ENCODE measurements at regions not wholly inside any gene's neighbourhood (a gene's known extent, or its start where the extent isn't known, plus 50 kb on each side); places are given as distances from the start of the nearest gene placed in this dataset.

- DNase-seq = no peak
These were observed 277.0 kb downstream of the CDH2 start for GRCh38 chr18:27899893-27900292.

DNA sequence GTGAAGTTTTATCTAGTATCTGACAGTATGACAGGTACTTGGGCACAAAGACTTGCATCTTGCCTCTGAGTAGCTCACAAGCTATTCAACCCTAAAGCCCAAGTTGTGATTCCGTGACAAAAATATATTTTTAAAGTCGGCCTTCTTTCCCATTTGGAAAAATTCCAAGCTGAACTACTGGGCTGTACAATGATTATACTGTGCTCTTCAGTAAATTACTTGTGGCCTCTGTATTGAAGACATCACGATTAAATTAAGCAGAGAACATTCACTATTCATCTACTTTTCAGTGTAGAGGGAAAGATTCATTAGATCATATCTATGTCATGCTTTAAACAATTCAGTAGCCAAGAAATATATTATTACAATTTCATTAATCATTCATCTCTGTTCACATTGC is 282.2 kb downstream of the CDH2 start:
- DNase-seq = no peak

- DNase-seq = no peak
These were observed 289.0 kb downstream of the CDH2 start for GRCh38 chr18:27887711-27888495.

DNA sequence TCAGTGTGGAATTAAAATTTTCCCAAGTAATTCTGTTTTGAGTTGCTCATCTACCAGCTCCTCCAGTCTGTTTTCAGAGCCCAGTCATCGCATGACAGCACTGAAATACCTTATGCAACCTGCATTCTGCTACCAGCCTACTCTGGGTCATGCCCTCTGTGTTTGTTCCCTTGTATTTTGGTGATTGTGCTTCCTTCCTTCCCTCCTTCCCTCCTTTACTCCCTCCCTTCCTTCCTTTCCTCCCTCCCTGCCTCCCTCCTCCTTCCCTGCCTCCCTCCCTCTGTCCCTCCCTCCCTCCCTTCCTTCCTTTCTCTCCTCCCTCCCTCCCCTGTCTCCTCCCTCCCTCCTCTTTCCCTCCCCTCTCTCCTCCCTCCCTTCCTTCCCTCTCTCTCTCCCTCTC is 289.6 kb downstream of the CDH2 start:
- no peak for DNase-seq

DNA sequence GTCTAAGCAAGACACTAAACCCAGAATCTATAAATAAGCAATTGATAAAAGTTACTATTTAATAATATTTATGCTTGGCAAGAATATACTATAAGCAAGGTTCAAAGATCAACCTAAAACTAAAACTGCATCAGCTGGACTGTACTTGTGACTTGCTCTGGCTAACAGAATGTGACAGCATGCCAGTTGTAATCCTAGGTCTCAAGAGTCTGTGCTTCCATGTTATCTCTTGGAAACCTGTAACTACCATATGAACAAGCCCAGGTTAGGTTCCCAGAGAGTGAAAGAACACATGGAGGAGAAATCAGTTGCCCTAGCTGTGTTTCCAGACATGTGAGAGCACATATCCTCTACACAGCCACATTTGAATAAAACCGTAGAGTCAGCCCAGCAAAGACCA is 297.4 kb downstream of the CDH2 start:
- no peak for DNase-seq

- DNase-seq = no peak
These were observed 305.2 kb downstream of the CDH2 start for GRCh38 chr18:27871726-27872125.

- DNase-seq = no peak
These were observed 307.2 kb downstream of the CDH2 start for GRCh38 chr18:27869735-27870134.

GRCh38 chr18:27865431-27865830 is 311.5 kb downstream of the CDH2 start:
- no peak for DNase-seq

- DNase-seq = no peak
These were observed 313.0 kb downstream of the CDH2 start for GRCh38 chr18:27863780-27864430.

GRCh38 chr18:27862041-27862682 is 314.8 kb downstream of the CDH2 start:
- no peak for DNase-seq

GRCh38 chr18:27861539-27861938 is 315.4 kb downstream of the CDH2 start:
- DNase-seq = no peak

DNA sequence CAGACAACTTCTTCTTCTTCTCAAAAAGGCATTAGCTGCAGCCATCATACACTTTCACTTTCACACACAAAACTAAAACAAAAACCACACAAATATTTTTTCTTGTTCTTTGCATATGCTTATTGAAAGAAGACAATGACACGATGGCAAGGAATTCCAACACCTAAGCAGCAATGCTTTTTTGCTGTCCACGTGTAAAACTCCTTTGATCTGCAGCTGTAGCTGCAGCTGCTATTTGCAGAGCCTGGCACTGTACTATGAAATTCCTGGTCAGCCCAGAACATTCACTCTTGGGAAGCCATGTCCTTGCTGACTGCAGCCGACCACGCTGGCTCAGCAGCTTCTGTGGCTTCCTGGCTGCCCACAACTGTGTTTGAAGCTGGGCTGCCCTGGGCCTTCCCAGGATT is 316.2 kb downstream of the CDH2 start:
- DNase-seq = no peak

GRCh38 chr18:27860011-27860410 is 316.9 kb downstream of the CDH2 start:
- no peak for DNase-seq

DNA sequence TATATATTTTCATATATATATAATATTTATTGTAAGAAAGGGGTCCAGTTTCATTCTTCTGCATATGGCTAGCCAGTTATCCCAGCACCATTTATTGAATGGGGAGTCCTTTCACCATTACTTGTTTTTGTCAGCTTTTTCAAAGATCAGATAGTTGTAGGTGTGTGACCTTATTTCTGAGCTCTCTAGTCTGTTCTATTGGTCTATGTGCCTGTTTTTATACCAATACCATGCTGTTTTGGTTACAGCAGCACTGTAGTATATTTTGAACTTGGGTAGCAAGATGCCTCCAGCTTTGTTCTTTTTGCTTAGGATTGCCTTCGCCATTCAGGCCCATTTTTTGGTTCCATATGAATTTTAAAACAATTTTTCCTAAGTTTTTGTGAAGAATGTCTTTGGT is 320.1 kb downstream of the CDH2 start:
- DNase-seq = no peak

DNA sequence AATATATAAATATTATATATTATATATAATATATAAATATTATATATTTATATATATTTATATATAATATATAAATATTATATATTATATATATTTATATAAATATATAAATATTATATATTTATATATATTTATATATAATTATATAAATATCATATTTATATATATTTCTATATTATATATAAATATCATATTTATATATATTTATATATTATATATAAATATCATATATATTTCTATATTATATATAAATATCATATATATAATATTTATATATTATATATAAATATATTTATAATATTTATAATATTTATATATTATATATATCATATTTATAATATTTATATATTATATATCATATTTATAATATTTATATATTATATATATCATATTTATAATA is 321.4 kb downstream of the CDH2 start:
- no peak for DNase-seq

DNA sequence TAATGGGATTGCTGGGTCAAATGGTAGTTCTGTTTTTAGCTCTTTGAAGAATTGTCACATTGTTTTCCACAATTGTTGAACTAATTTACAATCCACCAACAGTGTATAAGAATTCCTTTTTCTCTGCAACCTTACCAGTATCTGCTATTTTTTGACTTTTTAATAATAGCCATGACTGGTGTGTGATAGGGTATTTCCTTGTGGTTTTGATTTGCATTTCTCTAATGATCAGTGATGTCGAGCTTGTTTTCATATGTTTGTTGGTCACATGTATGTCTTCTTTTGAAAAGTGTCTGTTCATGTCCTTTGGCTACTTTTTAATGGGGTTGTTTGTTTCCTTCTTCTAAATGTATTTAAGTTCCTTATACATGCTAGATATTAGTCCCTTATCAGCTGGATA is 322.3 kb downstream of the CDH2 start:
- DNase-seq = no peak

- no peak for DNase-seq
These were observed 328.6 kb downstream of the CDH2 start for GRCh38 chr18:27848336-27848735.

DNA sequence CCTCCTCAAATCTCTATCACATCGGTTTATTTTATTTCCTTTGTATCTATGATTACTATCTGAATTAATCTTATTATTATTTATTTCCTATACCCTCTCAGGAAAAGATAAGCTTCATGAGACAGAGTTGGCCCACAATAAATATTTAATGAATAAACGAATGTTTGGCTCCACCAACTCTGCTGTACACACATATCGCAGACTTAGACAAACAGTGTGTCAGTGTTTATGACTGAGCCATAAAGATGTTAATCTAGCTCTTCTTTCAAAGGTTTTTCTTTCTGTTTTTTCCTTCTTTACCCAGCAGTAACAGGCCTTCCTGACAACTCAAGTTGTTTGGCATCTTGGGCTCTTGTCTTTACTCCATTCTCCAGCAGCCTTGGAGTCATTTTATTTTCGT is 329.5 kb downstream of the CDH2 start:
- no peak for DNase-seq

DNA sequence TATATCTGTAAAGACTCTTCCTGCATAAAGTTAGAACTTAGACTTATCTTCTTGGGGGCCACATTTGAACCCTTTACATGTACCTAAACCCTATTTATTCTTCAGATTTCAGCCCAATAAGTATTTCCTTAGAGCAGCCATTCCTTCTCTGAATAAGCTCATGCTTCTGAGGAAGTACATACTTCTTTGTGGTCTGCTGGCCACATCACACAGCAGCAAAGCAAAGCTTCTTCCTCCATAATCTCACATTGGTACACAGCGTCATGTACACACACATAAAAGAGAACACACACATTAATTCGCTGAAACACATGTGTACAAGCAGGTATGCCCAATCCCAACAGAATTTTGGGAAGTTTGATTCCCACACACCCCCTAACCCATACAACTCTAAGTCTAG is 331.0 kb downstream of the CDH2 start:
- no peak for DNase-seq

DNA sequence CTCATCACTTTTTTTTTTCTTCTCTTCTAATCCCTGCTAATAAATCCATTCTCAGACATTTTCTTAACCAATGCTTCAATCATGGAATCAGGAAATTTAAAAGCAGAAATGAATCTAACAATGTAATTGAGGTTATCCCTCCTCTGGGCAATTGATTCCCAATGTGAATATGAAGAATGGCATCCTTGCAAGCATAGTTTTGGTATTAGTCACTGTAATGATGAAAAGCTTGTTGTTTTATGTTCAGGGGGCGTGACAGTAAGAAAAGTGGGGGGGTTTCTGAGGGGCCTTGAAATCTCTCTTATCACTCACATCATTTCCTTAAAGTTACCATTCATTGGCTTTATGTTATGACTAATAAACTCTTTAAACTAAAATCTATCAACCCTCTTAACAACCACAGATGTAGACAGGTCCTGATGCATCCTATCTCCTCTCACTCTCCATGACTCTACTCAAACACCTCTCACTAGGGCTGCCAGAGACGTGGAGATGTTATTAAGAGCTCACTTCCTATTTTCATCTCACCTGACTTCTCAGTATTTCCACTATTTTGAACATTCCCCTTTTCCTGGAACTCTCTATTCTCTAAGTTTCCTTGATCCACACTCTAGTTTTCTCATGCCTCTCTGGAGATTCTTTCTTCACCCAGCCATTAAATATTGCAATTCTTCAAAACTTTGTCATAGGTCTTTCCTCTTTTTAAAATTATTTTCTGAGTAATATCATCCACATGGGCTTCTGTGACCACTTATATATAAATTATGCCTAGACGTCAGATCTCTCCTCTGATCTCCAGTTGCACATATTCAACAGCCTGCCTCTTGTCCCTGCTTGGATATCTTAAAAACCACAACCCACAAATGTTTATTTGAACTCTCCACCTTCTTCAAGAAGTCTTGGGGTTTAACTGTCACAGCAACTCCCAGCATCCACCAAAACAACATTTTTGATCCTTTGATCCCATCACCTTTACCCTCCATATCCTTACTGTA is 332.9 kb downstream of the CDH2 start:
- no peak for DNase-seq

DNA sequence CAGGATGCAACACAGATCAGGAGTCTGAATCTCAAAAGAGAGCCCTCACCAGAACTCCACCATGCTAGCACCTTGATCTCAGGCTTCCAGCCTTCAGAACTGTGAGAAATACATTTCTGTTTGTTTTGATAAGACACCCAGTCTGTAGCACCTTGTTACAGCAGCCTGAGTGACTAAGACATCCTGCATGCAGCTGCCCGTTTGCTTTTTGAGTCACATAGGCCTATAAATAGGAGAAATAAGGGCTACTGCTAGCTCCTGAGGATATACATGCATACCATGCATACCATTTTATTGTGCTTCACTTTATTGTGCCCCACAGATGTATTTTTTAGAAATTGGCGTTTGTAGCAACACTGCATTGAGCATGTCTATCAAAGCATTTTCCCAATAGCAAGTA is 337.8 kb downstream of the CDH2 start:
- DNase-seq = no peak

GRCh38 chr18:27838225-27838624 is 338.7 kb downstream of the CDH2 start:
- DNase-seq = no peak

- no peak for DNase-seq
These were observed 350.8 kb downstream of the CDH2 start for GRCh38 chr18:27826101-27826500.
